H54 (cell line): ENCODE measurements at regions not wholly inside any gene's neighbourhood (a gene's known extent, or its start where the extent isn't known, plus 50 kb on each side); places are given as distances from the start of the nearest gene placed in this dataset.
"Not testable (repeated sequence)": the region's sequence is repeated elsewhere in the genome, so short reads cannot be mapped to it uniquely, and the experiment has no call there.

ENCODE experiments used
- DNase-seq: peaks from one replicate; pipeline ENCODE4 v3.0.0; 2011; ENCODE audit warnings: low spot score, mixed read lengths; ENCODE audit not compliant: insufficient read length
- FAIRE-seq: peaks from 3 replicates; lab custom pipeline; 2011; peaks lifted over from hg19 to GRCh38; lab: Jason Lieb, UNC
- POLR2A ChIP-seq: IDR thresholded peaks from 2 replicates; pipeline ENCODE4 v1.6.1; 2011; ENCODE audit warnings: low read depth, mild to moderate bottlenecking, low read length

- FAIRE-seq (peak; percentile 83), DNase-seq (no peak)
- TF ChIP-seq POLR2A = no peak
These were observed 468.8 kb downstream of the USP25 start for GRCh38 chr21:16198546-16198945.

GRCh38 chr21:16199539-16199938 lies 469.8 kb downstream of the USP25 start:
- DNase-seq (no peak), FAIRE-seq (no peak)
- TF ChIP-seq POLR2A = no peak

- no peak for TF ChIP-seq POLR2A
- DNase-seq (no peak), FAIRE-seq (no peak)
These were observed 471.9 kb downstream of the USP25 start for GRCh38 chr21:16201718-16202117.

GRCh38 chr21:16205527-16205926 lies 475.7 kb downstream of the USP25 start:
- no peak for TF ChIP-seq POLR2A
- no peak for FAIRE-seq
- no peak for DNase-seq

- TF ChIP-seq POLR2A = no peak
- FAIRE-seq = peak; percentile 62
- no peak for DNase-seq
These were observed 481.8 kb downstream of the USP25 start for GRCh38 chr21:16211339-16212303.

- FAIRE-seq = no peak
- DNase-seq = no peak
- no peak for TF ChIP-seq POLR2A
These were observed 483.7 kb downstream of the USP25 start for GRCh38 chr21:16213518-16213917.

- TF ChIP-seq POLR2A = no peak
- FAIRE-seq (no peak), DNase-seq (no peak)
These were observed 485.4 kb downstream of the USP25 start for GRCh38 chr21:16215193-16215592.

GRCh38 chr21:16215663-16216183 lies 485.9 kb downstream of the USP25 start:
- peak; percentile 15 for FAIRE-seq
- TF ChIP-seq POLR2A = no peak
- DNase-seq = no peak

GRCh38 chr21:16216288-16216962 lies 486.6 kb downstream of the USP25 start:
- TF ChIP-seq POLR2A = no peak
- no peak for DNase-seq
- peak; percentile 62 for FAIRE-seq

- peak; percentile 27 for FAIRE-seq
- DNase-seq = no peak
- TF ChIP-seq POLR2A = no peak
These were observed 489.0 kb downstream of the USP25 start for GRCh38 chr21:16218682-16219343.

- DNase-seq, FAIRE-seq: not testable (repeated sequence)
These were observed 495.0 kb downstream of the USP25 start for GRCh38 chr21:16224756-16225155.

GRCh38 chr21:16239659-16240265 lies 510.0 kb downstream of the USP25 start:
- FAIRE-seq (peak; percentile 43), DNase-seq (no peak)
- no peak for TF ChIP-seq POLR2A

GRCh38 chr21:16241016-16241415 lies 511.2 kb downstream of the USP25 start:
- TF ChIP-seq POLR2A = no peak
- FAIRE-seq = no peak
- DNase-seq = no peak
